DND-41 (cell line): ENCODE measurements at regions not wholly inside any gene's neighbourhood (a gene's known extent, or its start where the extent isn't known, plus 50 kb on each side); places are given as distances from the start of the nearest gene placed in this dataset.

Source experiments
- ATAC-seq: fragments of 200-7000 bp; cut with Tn5 transposase; 3 replicates; pipeline ENCODE4 v1.9.1; 2021; ENCODE audit warnings: low read depth; ENCODE audit not compliant: insufficient read depth
- DNase-seq: peaks from one replicate; pipeline ENCODE4 v3.0.0-alpha.2; 2020
- H2AFZ ChIP-seq: 2 replicates; pipeline ENCODE4 v1.6.0; 2012; ENCODE audit warnings: low read depth, low read length
- H3K27ac ChIP-seq: 2 replicates; pipeline ENCODE4 v1.5.1; 2012; ENCODE audit warnings: low read length, inconsistent platforms
- H3K27me3 ChIP-seq: fragments of 200-600 bp; sonication (generic); 2 replicates; pipeline ENCODE4 v1.6.0; 2012; ENCODE audit warnings: low read length, mild to moderate bottlenecking, inconsistent platforms; ENCODE audit not compliant: insufficient read depth, poor library complexity
- H3K36me3 ChIP-seq: 2 replicates; pipeline ENCODE4 v1.5.1; 2012; ENCODE audit warnings: low read length, inconsistent platforms; ENCODE audit not compliant: insufficient read depth
- H3K4me1 ChIP-seq: 2 replicates; pipeline ENCODE4 v1.5.1; 2012; ENCODE audit warnings: mild to moderate bottlenecking, low read length; ENCODE audit not compliant: insufficient read depth
- H3K4me2 ChIP-seq: 2 replicates; pipeline ENCODE4 v1.6.0; 2012; ENCODE audit warnings: mild to moderate bottlenecking, moderate library complexity, low read length, inconsistent platforms; ENCODE audit not compliant: insufficient read depth
- H3K4me3 ChIP-seq, 2 experiments: fragments of 200-600 bp in 1 of 2; shearing (Covaris generic) in 1 of 2; 2 replicates each; pipeline ENCODE4 v1.5.1; 2012 to 2016; ENCODE audit warnings: inconsistent platforms in 2 of 2, low read length in 2 of 2, mild to moderate bottlenecking in 2 of 2, low read depth in 1 of 2, moderate library complexity in 1 of 2
- H3K79me2 ChIP-seq: 2 replicates; pipeline ENCODE4 v1.6.0; 2012; ENCODE audit warnings: low read length, inconsistent platforms; ENCODE audit not compliant: insufficient read depth
- H3K9ac ChIP-seq: 2 replicates; pipeline ENCODE4 v1.6.0; 2012; ENCODE audit warnings: low read depth, mild to moderate bottlenecking, inconsistent platforms, low read length, moderate library complexity
- H3K9me3 ChIP-seq: 2 replicates; pipeline ENCODE4 v1.5.1; 2012; ENCODE audit warnings: low read length, moderate library complexity, mild to moderate bottlenecking, inconsistent platforms; ENCODE audit not compliant: insufficient read depth, severe bottlenecking
- H4K20me1 ChIP-seq: 2 replicates; pipeline ENCODE4 v1.6.0; 2012; ENCODE audit warnings: low read length; ENCODE audit not compliant: insufficient read depth
- CTCF ChIP-seq: IDR thresholded peaks from 2 replicates; pipeline ENCODE4 v1.5.1; 2012; ENCODE audit warnings: borderline replicate concordance, low read length, moderate library complexity, mild to moderate bottlenecking; ENCODE audit not compliant: poor library complexity, severe bottlenecking; ENCODE audit errors: extremely low read depth
- EZH2 ChIP-seq: IDR thresholded peaks from 3 replicates; pipeline ENCODE4 v1.6.1; 2012; ENCODE audit warnings: borderline replicate concordance, low read depth, mild to moderate bottlenecking, moderate library complexity, low read length, inconsistent platforms; ENCODE audit not compliant: severe bottlenecking

DNA sequence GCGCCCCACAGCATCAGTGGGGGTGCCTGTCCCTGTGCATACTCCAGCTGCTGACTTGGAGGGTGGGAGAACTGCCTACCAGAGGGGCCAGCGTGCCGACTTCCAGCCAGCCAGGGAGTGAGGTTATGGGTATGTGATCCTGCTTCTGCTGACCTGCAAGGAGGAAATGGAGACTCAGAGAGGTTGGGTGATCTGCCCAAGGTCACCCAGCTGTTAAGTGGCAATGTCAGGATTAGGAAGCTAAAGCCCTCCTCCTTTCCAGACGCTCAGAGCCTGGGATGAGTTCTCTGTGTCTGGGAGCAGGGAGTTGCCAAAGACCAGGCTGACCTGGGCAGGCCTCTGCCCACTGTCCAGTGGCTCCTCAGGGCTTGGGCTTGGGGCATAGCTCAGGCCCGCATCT, 169.6 kb downstream of the GLI2 start:
- TF ChIP-seq CTCF (no peak), EZH2 (no peak)
- H4K20me1 ChIP-seq, result no peaks in the 10 kb centered on the region
- no peaks in the 10 kb centered on the region for H3K79me2 ChIP-seq
- H3K4me1 ChIP-seq, result no peaks in the 10 kb centered on the region
- H3K27ac ChIP-seq, result no peak overlapping the region
- H3K9me3 ChIP-seq, result no peaks in the 10 kb centered on the region
- peaks cover 7% of the 10 kb centered on the region for H3K27me3 ChIP-seq
- no peaks in the 10 kb centered on the region for H3K36me3 ChIP-seq
- no peak overlapping the region for H3K9ac ChIP-seq
- no peak overlapping the region for H2AFZ ChIP-seq
- H3K4me2 ChIP-seq, result no peak overlapping the region
- no peak overlapping the region for H3K4me3 ChIP-seq
- no peak for ATAC-seq
- no peak for DNase-seq

DNA sequence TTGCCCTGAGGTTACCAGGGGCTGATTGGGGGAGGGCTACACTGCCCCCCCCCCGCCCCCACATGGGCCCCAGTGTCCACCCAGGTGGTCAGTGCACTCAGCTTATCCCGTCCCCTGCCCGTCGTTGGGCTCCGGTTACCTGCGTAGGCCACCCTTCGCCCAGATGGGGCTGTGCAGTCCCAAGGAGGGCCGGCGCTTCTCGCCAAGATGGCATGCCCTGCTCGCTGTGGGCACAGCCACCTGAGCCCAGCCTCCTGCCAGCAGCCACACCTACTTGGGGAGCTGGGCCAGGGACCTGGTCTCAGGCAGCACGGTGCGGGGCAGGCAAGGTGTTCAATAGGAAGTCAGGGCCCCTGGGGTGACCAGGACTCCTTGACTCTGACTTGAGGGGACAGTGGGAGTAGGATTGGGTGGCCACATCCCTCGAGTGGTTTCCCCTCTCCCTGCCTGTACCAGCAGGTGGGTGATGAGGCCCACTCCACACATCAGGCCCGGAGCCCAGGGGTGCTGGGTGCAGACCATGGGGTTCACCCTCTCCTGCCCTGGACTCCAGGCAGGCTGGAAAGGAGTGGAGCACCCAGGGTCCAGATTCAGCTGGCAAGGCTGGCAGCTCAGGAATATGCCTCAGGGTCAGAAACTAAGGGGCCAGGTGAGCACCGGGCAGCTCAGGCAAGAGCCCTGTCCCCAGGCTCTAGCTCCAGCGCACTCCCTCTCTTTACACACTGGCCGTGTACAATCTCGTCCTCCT, 170.3 kb downstream of the GLI2 start:
- Histone ChIP-seq H3K4me1 (no peaks in the 10 kb centered on the region), H3K27ac (no peak overlapping the region), H3K9me3 (no peaks in the 10 kb centered on the region), H2AFZ (no peak overlapping the region), H3K79me2 (no peaks in the 10 kb centered on the region), H3K9ac (no peak overlapping the region), H3K36me3 (no peaks in the 10 kb centered on the region), H3K27me3 (peaks cover 7% of the 10 kb centered on the region), H3K4me2 (no peak overlapping the region), H4K20me1 (no peaks in the 10 kb centered on the region), H3K4me3 (no peak overlapping the region)
- no peak for ATAC-seq
- TF ChIP-seq EZH2 (no peak), CTCF (no peak)
- no peak for DNase-seq

DNA sequence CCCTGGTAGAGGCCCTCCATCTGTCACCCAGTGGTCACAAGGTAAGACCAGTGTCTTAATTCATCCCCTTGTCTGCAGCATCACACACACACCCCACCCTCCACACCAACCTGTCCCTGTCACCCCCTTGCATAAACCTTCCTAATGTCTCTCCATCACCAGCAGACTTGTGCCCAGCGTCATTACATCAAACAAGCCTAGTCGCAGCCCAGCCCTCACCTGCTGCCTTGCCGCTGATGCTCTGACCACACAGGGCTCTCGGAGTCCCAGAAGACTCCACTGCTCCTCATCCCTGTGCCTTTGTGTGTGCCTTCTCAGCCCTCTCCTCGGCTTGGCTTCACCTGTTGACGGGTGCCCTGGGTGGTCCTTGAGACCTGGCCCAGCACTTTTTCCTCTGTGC, 171.2 kb downstream of the GLI2 start:
- Histone ChIP-seq H3K4me2 (no peak overlapping the region), H3K9me3 (no peaks in the 10 kb centered on the region), H2AFZ (no peak overlapping the region), H4K20me1 (no peaks in the 10 kb centered on the region), H3K36me3 (no peaks in the 10 kb centered on the region), H3K79me2 (no peaks in the 10 kb centered on the region), H3K27ac (no peak overlapping the region), H3K4me3 (no peak overlapping the region), H3K4me1 (no peaks in the 10 kb centered on the region), H3K9ac (no peak overlapping the region), H3K27me3 (peaks cover 5% of the 10 kb centered on the region)
- no peak for DNase-seq
- ATAC-seq, result no peak
- no peak for TF ChIP-seq CTCF
- TF ChIP-seq EZH2, result no peak
